ENCODE measurements at regions not wholly inside any gene's neighbourhood (a gene's known extent, or its start where the extent isn't known, plus 50 kb on each side); places are given as distances from the start of the nearest gene placed in this dataset.

- TF ChIP-seq CTCF (IDR thresholded peaks at IDR 0.05; ENCODE audit: low read length) (no peak), EZH2 (IDR thresholded peaks at IDR 0.05; ENCODE audit: borderline replicate concordance, low read length) (no peak)
Observed at GRCh38 chr15:45759936-45760335, 125.1 kb downstream of the SQOR start.
